Mucosa of rectum (tissue), 2 donors: ENCODE measurements at regions not wholly inside any gene's neighbourhood (a gene's known extent, or its start where the extent isn't known, plus 50 kb on each side); places are given as distances from the start of the nearest gene placed in this dataset.

ENCODE experiments used
- H3K27ac ChIP-seq, 2 donors: one replicate each; pipeline ENCODE4 v1.7.0; 2013; ENCODE audit warnings: inconsistent platforms in 2 of 2, low read depth in 2 of 2, low read length in 2 of 2
- H3K27me3 ChIP-seq, 2 donors: one replicate each; pipeline ENCODE4 v1.7.0; 2013; ENCODE audit warnings: low read length in 2 of 2; ENCODE audit not compliant: control insufficient read depth in 2 of 2, insufficient read depth in 2 of 2
- H3K36me3 ChIP-seq, 2 donors: one replicate each; pipeline ENCODE4 v1.7.0; 2013; ENCODE audit warnings: low read length in 2 of 2; ENCODE audit not compliant: control insufficient read depth in 2 of 2, insufficient read depth in 2 of 2
- H3K4me1 ChIP-seq, 2 donors: one replicate each; pipeline ENCODE4 v1.7.0; 2013; ENCODE audit warnings: low read length in 2 of 2, mild to moderate bottlenecking in 1 of 2; ENCODE audit not compliant: control insufficient read depth in 2 of 2, insufficient read depth in 2 of 2
- H3K4me3 ChIP-seq, 2 donors: one replicate each; pipeline ENCODE4 v1.7.0; 2013; ENCODE audit warnings: low read length in 2 of 2
- H3K9ac ChIP-seq, 2 donors: one replicate each; pipeline ENCODE4 v1.7.0; 2013; ENCODE audit warnings: low read length in 2 of 2, low read depth in 1 of 2, mild to moderate bottlenecking in 1 of 2
- H3K9me3 ChIP-seq, 2 donors: one replicate each; pipeline ENCODE4 v1.7.0; 2013; ENCODE audit warnings: low read length in 2 of 2; ENCODE audit not compliant: control insufficient read depth in 2 of 2
- donor health status: healthy.
- donor health status: Normal muscosa, but diverticular disease.

DNA sequence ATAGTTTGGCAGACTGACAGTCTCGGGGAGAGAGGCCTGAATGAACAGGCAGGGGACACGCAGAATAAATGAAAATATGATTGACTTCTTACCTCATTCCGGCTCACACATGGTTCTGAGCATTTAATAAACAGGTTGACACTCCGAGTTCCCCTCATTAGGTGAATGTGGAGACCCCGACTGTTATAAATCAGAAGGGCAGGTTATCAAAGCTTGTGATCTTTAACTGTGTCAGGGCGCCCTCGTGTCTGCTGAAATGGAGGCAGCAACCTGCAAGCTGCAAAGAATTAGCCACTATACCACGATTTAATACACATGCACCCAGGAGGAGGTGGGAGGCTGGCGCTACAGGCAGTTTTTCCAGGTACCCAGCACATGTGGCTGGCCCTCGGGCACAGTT lies 627.5 kb downstream of the MED13L start:
- no peaks in the 10 kb centered on the region for H3K27me3 ChIP-seq

DNA sequence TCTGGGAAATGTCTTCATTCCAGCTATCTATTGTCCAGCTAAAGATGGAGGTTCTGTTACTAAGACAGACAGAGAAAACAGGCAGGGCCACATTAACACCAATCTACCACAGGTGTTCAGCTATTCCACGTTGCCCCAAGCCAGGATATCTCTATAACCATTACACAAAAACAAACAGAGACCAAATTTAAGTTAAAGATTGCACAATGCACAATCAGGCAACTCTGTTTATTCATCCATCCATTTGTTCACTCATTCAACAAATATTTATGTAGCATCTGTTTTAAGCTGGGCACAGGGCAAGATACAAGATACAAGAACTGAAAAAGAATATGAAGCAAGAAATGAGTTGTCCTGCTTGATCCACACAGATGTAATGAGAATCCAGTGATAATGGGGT lies 629.0 kb downstream of the MED13L start:
- Histone ChIP-seq H3K4me3 (no peak overlapping the region), H3K4me1 (no peaks in the 10 kb centered on the region), H3K9ac (no peak overlapping the region), H3K36me3 (no peaks in the 10 kb centered on the region), H3K27me3 (no peaks in the 10 kb centered on the region), H3K27ac (no peak overlapping the region), H3K9me3 (no peaks in the 10 kb centered on the region)

More for the DNA sequence above, 627.5 kb downstream of the MED13L start:
- Histone ChIP-seq H3K27ac (no peak overlapping the region), H3K9me3 (no peaks in the 10 kb centered on the region), H3K9ac (no peak overlapping the region), H3K4me1 (no peaks in the 10 kb centered on the region), H3K4me3 (no peak overlapping the region), H3K36me3 (no peaks in the 10 kb centered on the region)

GRCh38 chr12:115646210-115646609 lies 631.3 kb downstream of the MED13L start:
- Histone ChIP-seq H3K36me3 (no peaks in the 10 kb centered on the region), H3K27ac (no peak overlapping the region), H3K9me3 (no peaks in the 10 kb centered on the region), H3K4me3 (no peak overlapping the region), H3K27me3 (no peaks in the 10 kb centered on the region), H3K4me1 (no peaks in the 10 kb centered on the region), H3K9ac (no peak overlapping the region)

DNA sequence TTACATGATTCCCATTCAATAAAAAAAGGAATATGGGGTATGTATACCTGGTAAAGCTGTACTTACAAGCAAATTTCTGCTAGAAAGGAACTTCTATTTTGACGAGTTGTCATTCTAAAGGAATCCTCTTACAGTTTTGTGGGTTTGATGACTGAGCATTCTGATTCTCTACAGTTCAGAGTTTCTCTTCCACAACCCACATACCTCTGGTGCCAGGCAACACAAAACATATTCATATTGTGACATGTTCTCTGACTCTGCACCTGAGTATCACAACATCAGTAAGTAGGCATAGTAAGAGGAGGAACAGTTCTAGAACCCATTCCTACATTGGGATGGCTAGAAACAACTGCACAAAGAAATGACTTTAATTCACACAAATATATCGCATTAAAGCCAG lies 636.6 kb downstream of the MED13L start:
- Histone ChIP-seq H3K36me3 (no peaks in the 10 kb centered on the region), H3K27ac (no peak overlapping the region), H3K27me3 (no peaks in the 10 kb centered on the region), H3K4me1 (peaks cover 0 to 4% of the 10 kb centered on the region in 2 donors), H3K9me3 (no peaks in the 10 kb centered on the region), H3K9ac (no peak overlapping the region), H3K4me3 (no peak overlapping the region)

GRCh38 chr12:115639648-115640012 lies 637.9 kb downstream of the MED13L start:
- no peak overlapping the region for H3K9ac ChIP-seq
- H3K4me3 ChIP-seq, result no peak overlapping the region
- H3K27ac ChIP-seq, result no peak overlapping the region
- H3K27me3 ChIP-seq, result no peaks in the 10 kb centered on the region
- H3K4me1 ChIP-seq, result peaks cover 0 to 4% of the 10 kb centered on the region in 2 donors
- H3K9me3 ChIP-seq, result no peaks in the 10 kb centered on the region
- H3K36me3 ChIP-seq, result no peaks in the 10 kb centered on the region

- H3K36me3 ChIP-seq, result no peaks in the 10 kb centered on the region
- H3K9me3 ChIP-seq, result no peaks in the 10 kb centered on the region
- H3K4me1 ChIP-seq, result peaks cover 0 to 4% of the 10 kb centered on the region in 2 donors
- no peaks in the 10 kb centered on the region for H3K27me3 ChIP-seq
- H3K4me3 ChIP-seq, result peak overlapping the region in 1 of 2 donors; percentile 13
- H3K27ac ChIP-seq, result no peak overlapping the region
- H3K9ac ChIP-seq, result no peak overlapping the region
These were observed 638.5 kb downstream of the MED13L start for GRCh38 chr12:115638733-115639647.

- Histone ChIP-seq H3K36me3 (no peaks in the 10 kb centered on the region), H3K9me3 (no peaks in the 10 kb centered on the region), H3K27me3 (no peaks in the 10 kb centered on the region), H3K4me1 (peaks cover 0 to 4% of the 10 kb centered on the region in 2 donors), H3K4me3 (no peak overlapping the region), H3K27ac (no peak overlapping the region), H3K9ac (no peak overlapping the region)
These were observed 640.9 kb downstream of the MED13L start for GRCh38 chr12:115636546-115636945.

- no peaks in the 10 kb centered on the region for H3K9me3 ChIP-seq
- H3K4me3 ChIP-seq, result no peak overlapping the region
- no peaks in the 10 kb centered on the region for H3K36me3 ChIP-seq
- no peak overlapping the region for H3K27ac ChIP-seq
- H3K4me1 ChIP-seq, result no peaks in the 10 kb centered on the region
- H3K27me3 ChIP-seq, result no peaks in the 10 kb centered on the region
- H3K9ac ChIP-seq, result no peak overlapping the region
These were observed 645.2 kb downstream of the MED13L start for GRCh38 chr12:115632308-115632707.

DNA sequence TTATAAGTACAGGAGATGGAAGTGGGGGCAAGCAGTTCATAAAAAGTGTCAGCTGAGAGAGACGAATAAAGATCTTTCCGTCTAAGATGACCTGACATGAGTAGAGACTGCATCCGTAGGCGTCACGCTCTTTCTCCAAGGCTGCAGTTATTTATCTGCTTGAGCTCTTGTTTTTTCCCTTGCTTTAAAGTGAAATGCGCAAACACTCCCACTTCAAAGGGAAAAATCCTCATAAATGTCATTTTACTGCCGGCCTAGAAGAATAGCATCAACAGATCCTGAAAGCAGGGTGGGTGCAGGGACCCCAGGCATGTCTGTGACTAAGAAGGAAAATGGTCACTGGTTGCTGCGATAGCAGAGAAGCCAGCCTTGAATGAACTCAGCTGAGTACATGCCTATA lies 647.4 kb downstream of the MED13L start:
- H3K36me3 ChIP-seq, result no peaks in the 10 kb centered on the region
- H3K4me1 ChIP-seq, result no peaks in the 10 kb centered on the region
- H3K27me3 ChIP-seq, result no peaks in the 10 kb centered on the region
- H3K4me3 ChIP-seq, result no peak overlapping the region
- H3K27ac ChIP-seq, result no peak overlapping the region
- H3K9me3 ChIP-seq, result no peaks in the 10 kb centered on the region
- no peak overlapping the region for H3K9ac ChIP-seq

GRCh38 chr12:115626210-115626609 lies 651.3 kb downstream of the MED13L start:
- H3K4me3 ChIP-seq, result no peak overlapping the region
- no peaks in the 10 kb centered on the region for H3K27me3 ChIP-seq
- no peak overlapping the region for H3K9ac ChIP-seq
- H3K27ac ChIP-seq, result no peak overlapping the region
- no peaks in the 10 kb centered on the region for H3K4me1 ChIP-seq
- no peaks in the 10 kb centered on the region for H3K9me3 ChIP-seq
- H3K36me3 ChIP-seq, result no peaks in the 10 kb centered on the region
